ENCODE measurements at regions not wholly inside any gene's neighbourhood (a gene's known extent, or its start where the extent isn't known, plus 50 kb on each side); places are given as distances from the start of the nearest gene placed in this dataset.
"Not testable (repeated sequence)": the region's sequence is repeated elsewhere in the genome, so short reads cannot be mapped to it uniquely, and the experiment has no call there.

- not testable (repeated sequence) for TF ChIP-seq CTCF, POLR2A (IDR thresholded peaks at IDR 0.05)
Measured at GRCh38 chr16:29097965-29098364, 113.1 kb downstream of the LAT start.

All from tibial nerve (tissue), 3 donors.